PC-9 (cell line): ENCODE measurements at regions not wholly inside any gene's neighbourhood (a gene's known extent, or its start where the extent isn't known, plus 50 kb on each side); places are given as distances from the start of the nearest gene placed in this dataset.

Experiments used
- BruUV-seq: library from RNA; stranded (reverse); fragments of 400-500 nt; replicated peaks from 2 replicates; lab custom pipeline; 2021; lab: Mats Ljungman, UMichigan
- CTCF ChIA-PET: fragments of 300-600 bp; sonication (Branson Sonifier 250); formaldehyde crosslinking; loops from one replicate; lab custom pipeline; 2022; ENCODE audit warnings: antibody characterized with exemption; lab: Charles Lee
- POLR2A ChIA-PET: fragments of 300-600 bp; sonication (Branson Sonifier 250); formaldehyde crosslinking; loops from one replicate; lab custom pipeline; 2022; ENCODE audit warnings: antibody characterized with exemption; ENCODE audit not compliant: unreplicated experiment; lab: Charles Lee
- DNase-seq, 2 experiments: peaks; one replicate each; pipeline versions ENCODE4 v3.0.0 to v3.0.0-alpha.2; 2015 to 2022; ENCODE audit warnings: mixed read lengths in 1 of 2
- H2AFZ ChIP-seq: fragments of 200-600 bp; sonication (generic); 2 replicates; pipeline ENCODE4 v1.8.1; 2017; ENCODE audit warnings: antibody characterized with exemption
- H3F3A ChIP-seq: fragments of 200-600 bp; sonication (generic); 2 replicates; pipeline ENCODE4 v1.8.1; 2017; ENCODE audit warnings: antibody characterized with exemption, mild to moderate bottlenecking, low read depth; ENCODE audit not compliant: insufficient read depth
- H3K27ac ChIP-seq: fragments of 200-600 bp; sonication (generic); 2 replicates; pipeline ENCODE4 v1.6.1; 2016; ENCODE audit warnings: mixed run types
- H3K27me3 ChIP-seq: fragments of 200-600 bp; sonication (generic); 2 replicates; pipeline ENCODE4 v1.6.1; 2016; ENCODE audit warnings: low read depth, mixed run types; ENCODE audit not compliant: insufficient read depth
- H3K36me3 ChIP-seq: fragments of 200-600 bp; sonication (generic); 2 replicates; pipeline ENCODE4 v1.6.1; 2016; ENCODE audit warnings: low read depth, mixed run types
- H3K4me1 ChIP-seq: fragments of 200-600 bp; sonication (generic); replicated peaks from 2 replicates; pipeline ENCODE4 v1.6.1; 2016; ENCODE audit warnings: mixed run types; ENCODE audit not compliant: insufficient read depth
- H3K4me2 ChIP-seq: fragments of 200-600 bp; sonication (generic); 2 replicates; pipeline ENCODE4 v1.6.1; 2017; ENCODE audit warnings: mixed run types
- H3K4me3 ChIP-seq: fragments of 200-600 bp; sonication (generic); 2 replicates; pipeline ENCODE4 v1.6.1; 2016; ENCODE audit warnings: mixed run types
- H3K79me2 ChIP-seq: fragments of 200-600 bp; sonication (generic); 2 replicates; pipeline ENCODE4 v1.6.1; 2017; ENCODE audit warnings: low read depth, mixed run types
- H3K9me2 ChIP-seq: fragments of 200-600 bp; sonication (generic); 2 replicates; pipeline ENCODE4 v1.8.1; 2017; ENCODE audit warnings: mild to moderate bottlenecking; ENCODE audit not compliant: insufficient read depth
- H3K9me3 ChIP-seq: fragments of 200-600 bp; sonication (generic); 2 replicates; pipeline ENCODE4 v1.8.1; 2016; ENCODE audit warnings: low read depth; ENCODE audit not compliant: insufficient read depth
- H4K20me1 ChIP-seq: fragments of 200-600 bp; sonication (generic); 2 replicates; pipeline ENCODE4 v1.8.1; 2017; ENCODE audit not compliant: insufficient read depth
- EZH2 ChIP-seq: fragments of 200-600 bp; sonication (generic); IDR thresholded peaks from 2 replicates; pipeline ENCODE4 v1.8.0; 2017; ENCODE audit warnings: antibody characterized with exemption, low read depth
- intact Hi-C: fragments of 100-400 bp; cut with micrococcal nuclease; formaldehyde crosslinking; loops from one replicate; pipeline ENCODE4 v1.10.0; 2022; ENCODE audit not compliant: unreplicated experiment
- TF ChIP-seq, protein P1 (sequence below): fragments of 200-600 bp; sonication (generic); conservative IDR thresholded peaks from 2 replicates; pipeline ENCODE4 v1.6.1; 2017; ENCODE audit warnings: mixed run types, antibody characterized with exemption, mild to moderate bottlenecking, moderate library complexity

DNA sequence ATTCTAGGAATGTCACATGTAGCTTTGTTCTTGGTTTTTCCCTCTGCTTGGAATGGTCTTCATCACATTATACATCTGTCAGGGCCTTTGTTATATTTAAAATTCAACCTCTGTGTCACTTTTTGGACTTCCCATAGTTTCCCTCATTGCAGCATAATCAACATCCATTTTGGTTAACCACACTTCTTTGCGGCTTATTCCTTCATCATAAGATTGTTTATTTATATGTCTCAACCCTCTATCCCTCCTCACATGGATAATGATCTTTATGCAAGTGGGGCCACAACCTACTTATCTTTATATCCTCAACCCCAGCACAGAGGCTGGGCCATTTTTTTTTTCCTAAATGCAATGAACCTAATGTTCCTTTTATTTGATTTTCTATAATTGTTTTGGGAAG lies 260.0 kb upstream of the THBS1 start:
- Histone ChIP-seq H2AFZ (no peak overlapping the region), H3K4me3 (no peak overlapping the region), H3K27me3 (no peaks in the 10 kb centered on the region), H3K4me2 (no peak overlapping the region), H3K9me3 (no peaks in the 10 kb centered on the region), H3K27ac (no peak overlapping the region), H3K36me3 (no peaks in the 10 kb centered on the region), H3K4me1 (no peaks in the 10 kb centered on the region), H3F3A (no peaks in the 10 kb centered on the region), H3K79me2 (no peaks in the 10 kb centered on the region), H4K20me1 (no peaks in the 10 kb centered on the region), H3K9me2 (no peaks in the 10 kb centered on the region)
- TF ChIP-seq, protein P1, sequence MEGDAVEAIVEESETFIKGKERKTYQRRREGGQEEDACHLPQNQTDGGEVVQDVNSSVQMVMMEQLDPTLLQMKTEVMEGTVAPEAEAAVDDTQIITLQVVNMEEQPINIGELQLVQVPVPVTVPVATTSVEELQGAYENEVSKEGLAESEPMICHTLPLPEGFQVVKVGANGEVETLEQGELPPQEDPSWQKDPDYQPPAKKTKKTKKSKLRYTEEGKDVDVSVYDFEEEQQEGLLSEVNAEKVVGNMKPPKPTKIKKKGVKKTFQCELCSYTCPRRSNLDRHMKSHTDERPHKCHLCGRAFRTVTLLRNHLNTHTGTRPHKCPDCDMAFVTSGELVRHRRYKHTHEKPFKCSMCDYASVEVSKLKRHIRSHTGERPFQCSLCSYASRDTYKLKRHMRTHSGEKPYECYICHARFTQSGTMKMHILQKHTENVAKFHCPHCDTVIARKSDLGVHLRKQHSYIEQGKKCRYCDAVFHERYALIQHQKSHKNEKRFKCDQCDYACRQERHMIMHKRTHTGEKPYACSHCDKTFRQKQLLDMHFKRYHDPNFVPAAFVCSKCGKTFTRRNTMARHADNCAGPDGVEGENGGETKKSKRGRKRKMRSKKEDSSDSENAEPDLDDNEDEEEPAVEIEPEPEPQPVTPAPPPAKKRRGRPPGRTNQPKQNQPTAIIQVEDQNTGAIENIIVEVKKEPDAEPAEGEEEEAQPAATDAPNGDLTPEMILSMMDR, result no peak
- no peak for TF ChIP-seq EZH2
- intact Hi-C loops, result no loop called here
- CTCF ChIA-PET, result no interaction called here
- no peak for DNase-seq
- BruUV-seq, result no TSS peak
- POLR2A ChIA-PET, result interaction anchor here (0.6 kb wide), 1 partner anchor 461 kb away, joined by 4 read pairs; no protein-coding TSS in a partner anchor

DNA sequence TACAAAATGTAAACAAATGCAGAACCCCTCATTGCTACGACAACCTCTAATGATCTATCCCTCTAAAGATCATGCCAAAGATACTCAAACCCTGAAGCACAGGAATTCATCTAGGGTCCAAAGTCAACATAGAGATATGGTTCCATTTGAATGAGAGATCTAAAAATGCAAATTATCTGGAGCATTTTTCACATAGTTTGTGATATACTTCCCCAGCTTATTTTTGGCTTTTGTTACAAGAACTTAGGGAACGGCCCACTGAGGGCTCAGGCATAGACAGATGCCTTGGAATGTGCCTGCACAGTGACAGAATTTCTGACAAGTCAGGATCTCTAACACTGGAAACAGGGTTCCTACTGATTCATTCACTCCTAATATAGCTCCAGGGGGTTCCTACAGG lies 258.9 kb upstream of the THBS1 start:
- H3K4me3 ChIP-seq, result no peak overlapping the region
- H3K4me1 ChIP-seq, result no peaks in the 10 kb centered on the region
- no peaks in the 10 kb centered on the region for H3K36me3 ChIP-seq
- TF ChIP-seq, protein P1, result no peak
- TF ChIP-seq EZH2, result no peak
- no peak overlapping the region for H3K27ac ChIP-seq
- intact Hi-C loops, result no loop called here
- no peak overlapping the region for H3K4me2 ChIP-seq
- DNase-seq, result no peak
- H4K20me1 ChIP-seq, result no peaks in the 10 kb centered on the region
- H3K27me3 ChIP-seq, result no peaks in the 10 kb centered on the region
- H3F3A ChIP-seq, result no peaks in the 10 kb centered on the region
- no peaks in the 10 kb centered on the region for H3K9me3 ChIP-seq
- no peaks in the 10 kb centered on the region for H3K9me2 ChIP-seq
- no peaks in the 10 kb centered on the region for H3K79me2 ChIP-seq
- ChIA-PET POLR2A (no interaction called here), CTCF (no interaction called here)
- BruUV-seq, result no TSS peak
- H2AFZ ChIP-seq, result no peak overlapping the region

DNA sequence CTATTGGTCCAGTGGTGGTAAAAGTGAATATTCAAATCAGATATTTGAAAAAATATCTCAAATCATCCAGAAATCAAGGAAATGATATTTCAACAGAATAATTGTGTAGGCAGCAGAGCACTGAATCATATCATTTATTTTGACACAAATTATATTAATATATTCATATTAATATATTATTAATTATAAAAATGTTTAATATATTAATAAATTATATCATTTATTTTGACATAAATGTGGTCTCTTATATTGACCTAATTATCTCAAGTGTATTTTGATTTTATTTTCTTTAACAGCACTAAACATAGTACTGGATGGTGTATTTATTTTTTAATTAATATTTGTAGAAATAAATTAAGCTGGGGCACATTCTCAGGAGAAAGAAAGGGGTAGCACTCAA lies 257.7 kb upstream of the THBS1 start:
- no peaks in the 10 kb centered on the region for H3K4me1 ChIP-seq
- H3F3A ChIP-seq, result no peaks in the 10 kb centered on the region
- no peaks in the 10 kb centered on the region for H3K27me3 ChIP-seq
- no peak overlapping the region for H3K4me3 ChIP-seq
- H2AFZ ChIP-seq, result no peak overlapping the region
- no peak overlapping the region for H3K4me2 ChIP-seq
- H3K9me3 ChIP-seq, result no peaks in the 10 kb centered on the region
- POLR2A ChIA-PET, result interaction anchor here (0.6 kb wide), 1 partner anchor 9 kb away, joined by 3 read pairs; no protein-coding TSS in a partner anchor
- no peaks in the 10 kb centered on the region for H4K20me1 ChIP-seq
- no peaks in the 10 kb centered on the region for H3K36me3 ChIP-seq
- H3K27ac ChIP-seq, result no peak overlapping the region
- intact Hi-C loops, result no loop called here
- H3K79me2 ChIP-seq, result no peaks in the 10 kb centered on the region
- BruUV-seq, result no TSS peak
- DNase-seq, result no peak
- CTCF ChIA-PET, result no interaction called here
- no peaks in the 10 kb centered on the region for H3K9me2 ChIP-seq
- TF ChIP-seq, protein P1, result no peak
- no peak for TF ChIP-seq EZH2
